Superior temporal gyrus (tissue), 1 donor: ENCODE measurements at regions not wholly inside any gene's neighbourhood (a gene's known extent, or its start where the extent isn't known, plus 50 kb on each side); places are given as distances from the start of the nearest gene placed in this dataset.
"Not testable (repeated sequence)": the region's sequence is repeated elsewhere in the genome, so short reads cannot be mapped to it uniquely, and the experiment has no call there.

Experiments used
- DNase-seq: peaks from one replicate; pipeline ENCODE4 v3.0.0-alpha.2; 2016; ENCODE audit errors: extremely low spot score

DNA sequence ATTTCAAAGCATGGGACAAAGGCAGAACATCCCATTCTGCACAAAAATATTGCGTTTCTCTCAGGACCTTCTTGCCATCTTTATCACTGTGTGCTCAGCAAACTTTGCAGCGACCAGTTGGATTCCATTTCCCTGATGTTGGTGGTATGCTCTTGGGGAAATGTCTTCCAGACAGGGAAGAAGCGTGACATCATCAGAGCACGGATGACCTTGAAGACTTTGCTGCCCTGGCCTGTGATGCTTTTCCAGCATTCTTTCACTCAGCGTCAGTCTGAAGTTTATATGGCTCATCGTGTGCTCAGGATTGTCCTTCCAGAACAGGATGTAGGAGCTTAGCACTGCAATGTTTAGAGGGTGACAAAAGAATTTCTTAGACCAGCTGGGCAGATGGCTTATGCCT, 131.4 kb upstream of the F3 start:
- no peak for DNase-seq

DNA sequence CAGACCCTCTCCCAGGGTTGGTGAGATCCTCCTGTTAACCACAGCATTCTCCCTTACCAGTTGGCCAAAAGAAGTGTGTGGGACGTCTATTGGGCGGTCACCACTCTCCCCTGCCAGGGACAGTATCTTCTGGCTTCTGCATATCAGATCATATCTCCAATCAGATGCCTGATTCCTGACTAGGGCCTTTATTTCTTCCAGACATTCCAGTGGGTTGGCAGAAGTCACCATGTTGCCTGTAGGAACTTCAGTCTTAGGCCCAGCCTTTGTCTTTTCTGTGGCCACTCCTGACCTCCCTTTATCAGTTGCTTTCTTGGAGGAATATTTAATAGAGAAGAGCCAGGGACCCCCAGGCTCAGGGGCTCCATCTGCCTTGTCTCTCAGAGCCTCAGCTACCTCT, 130.4 kb upstream of the F3 start:
- no peak for DNase-seq

DNA sequence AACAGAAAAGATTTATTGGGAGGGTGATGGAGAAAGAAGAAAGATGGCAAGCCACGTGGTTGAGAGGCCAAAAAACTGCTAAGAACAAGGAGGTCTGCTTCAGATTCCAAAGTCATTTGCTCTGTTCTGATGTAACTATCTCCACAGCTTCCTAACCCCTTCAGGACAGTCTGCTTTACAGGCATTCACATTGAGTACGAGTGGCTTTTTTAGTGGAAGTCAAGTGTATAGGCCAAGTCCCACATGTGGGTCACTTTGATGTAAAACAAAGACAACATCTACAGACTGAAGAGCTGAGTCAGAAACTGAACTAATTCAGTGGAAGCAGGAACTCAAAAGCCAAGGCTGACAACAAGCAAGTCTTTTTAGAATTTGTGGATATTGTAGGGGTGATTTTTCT, 128.7 kb upstream of the F3 start:
- no peak for DNase-seq

DNA sequence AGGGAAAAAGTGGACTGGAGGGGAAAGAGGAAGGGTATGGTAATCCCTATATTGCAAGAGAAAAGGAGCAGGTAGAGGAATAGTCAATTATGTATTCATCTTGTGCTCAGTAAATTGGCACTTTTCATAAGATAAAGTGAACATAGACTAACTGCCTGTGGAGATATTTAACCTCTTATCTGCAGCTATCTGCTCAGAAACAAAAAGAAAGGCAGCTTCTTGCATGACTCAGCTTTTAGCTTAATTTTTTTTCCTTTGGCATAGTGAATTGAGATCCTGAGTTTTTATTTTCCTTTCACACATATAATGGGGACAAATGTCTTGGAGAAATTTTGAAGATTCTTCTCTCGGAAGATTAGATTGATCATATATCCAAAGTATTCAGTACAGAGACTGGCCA, 127.6 kb upstream of the F3 start:
- DNase-seq: no peak

DNA sequence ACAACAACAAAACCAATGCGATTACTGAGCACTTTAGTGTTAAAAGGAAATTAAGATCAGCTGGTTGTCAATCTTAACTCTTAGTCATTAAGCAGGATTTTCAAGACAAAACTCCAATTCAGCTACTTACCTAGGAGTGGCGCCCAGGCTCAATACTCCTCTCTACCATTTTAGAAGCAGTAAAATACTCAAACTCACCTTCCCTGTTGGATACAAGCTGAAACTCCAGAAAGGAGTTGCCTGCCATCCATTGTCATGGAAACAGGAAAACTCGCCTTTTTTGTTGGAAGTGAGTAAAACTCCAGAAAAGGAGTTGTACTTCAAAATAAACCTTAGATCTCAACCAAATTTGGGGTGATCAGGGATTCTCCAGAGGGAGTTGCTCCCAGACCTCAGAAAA, 127.0 kb upstream of the F3 start:
- no peak for DNase-seq

DNA sequence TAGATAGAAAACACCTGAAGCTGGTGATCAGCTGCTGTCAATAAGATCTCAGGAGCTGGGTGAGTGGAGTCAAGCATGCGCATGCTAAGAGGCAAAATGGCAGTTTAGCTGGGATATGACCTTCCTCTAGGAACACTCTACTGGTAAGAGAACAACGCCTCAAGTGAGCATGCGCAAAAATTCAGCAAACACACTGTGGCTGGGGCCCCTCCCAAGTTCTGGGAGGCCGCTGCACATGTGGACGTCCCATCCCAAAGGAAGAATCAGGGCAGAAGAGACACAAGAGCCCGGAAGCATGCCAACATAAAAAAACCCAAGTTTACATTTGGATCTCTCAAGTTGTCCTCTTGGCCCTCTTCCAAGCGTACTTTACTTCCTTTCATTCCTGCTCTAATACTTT, 126.3 kb upstream of the F3 start:
- no peak for DNase-seq

DNA sequence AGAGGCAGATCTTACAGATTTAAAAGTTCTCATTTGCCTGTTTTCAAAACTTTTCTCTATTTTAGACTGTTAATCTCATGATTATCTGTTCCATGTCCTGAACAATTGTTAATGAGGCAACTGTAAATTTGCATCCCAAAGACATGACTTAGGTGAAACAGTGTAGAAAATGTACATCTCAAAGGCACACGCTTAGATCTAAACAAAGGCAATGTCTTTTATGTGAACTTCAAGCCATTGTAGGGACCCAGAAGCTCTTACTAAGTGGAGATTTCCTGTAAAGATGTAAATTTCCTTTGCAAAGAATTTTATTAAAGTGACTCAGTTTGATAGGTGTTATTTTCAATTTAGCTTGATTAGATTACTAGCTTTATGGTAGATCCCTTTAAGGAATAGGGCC, 125.2 kb upstream of the F3 start:
- no peak for DNase-seq

DNA sequence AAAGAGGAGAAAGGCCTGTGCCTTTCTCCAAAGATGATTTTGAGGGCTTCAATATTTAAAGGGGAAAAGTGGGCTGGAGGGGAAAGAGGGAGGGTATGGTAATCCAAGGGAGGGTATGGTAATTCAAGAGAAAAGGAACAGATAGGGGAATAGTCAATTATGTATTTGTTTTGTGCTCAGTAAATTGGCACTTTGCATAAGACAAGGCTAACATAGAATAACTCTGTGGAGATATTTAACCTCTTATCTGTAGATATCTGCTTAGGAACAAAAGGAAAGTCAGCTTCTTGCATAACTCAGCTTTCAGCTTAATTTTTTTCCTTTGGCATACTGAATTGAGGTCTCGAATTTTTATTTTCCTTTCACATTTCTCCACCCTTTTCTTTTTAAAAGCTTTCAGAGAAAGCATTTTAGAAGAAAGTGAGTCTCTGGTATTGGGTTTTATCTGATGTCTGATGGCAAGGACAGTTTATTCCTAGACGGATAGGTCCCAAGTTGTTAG, 119.9 kb upstream of the F3 start:
- no peak for DNase-seq

DNA sequence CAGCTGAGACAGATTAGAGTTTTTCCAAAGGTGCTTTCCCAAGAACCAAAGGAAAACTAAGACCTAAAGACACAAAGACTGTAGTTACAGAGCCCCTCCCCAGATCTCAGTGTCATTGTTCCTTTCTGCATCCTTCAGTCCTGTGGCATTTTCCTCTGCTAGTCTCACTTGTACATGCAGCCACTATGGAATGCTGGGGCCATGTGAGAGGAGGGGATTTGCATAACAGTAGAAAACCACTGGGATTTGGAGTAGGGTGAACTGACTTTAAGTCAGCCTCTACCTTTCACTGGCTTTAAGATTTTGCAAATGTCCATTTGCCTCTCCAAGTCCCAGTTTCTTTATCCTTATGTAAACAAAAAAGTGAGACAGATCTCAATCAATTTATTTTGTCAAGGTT, 119.4 kb upstream of the F3 start:
- DNase-seq: no peak

DNA sequence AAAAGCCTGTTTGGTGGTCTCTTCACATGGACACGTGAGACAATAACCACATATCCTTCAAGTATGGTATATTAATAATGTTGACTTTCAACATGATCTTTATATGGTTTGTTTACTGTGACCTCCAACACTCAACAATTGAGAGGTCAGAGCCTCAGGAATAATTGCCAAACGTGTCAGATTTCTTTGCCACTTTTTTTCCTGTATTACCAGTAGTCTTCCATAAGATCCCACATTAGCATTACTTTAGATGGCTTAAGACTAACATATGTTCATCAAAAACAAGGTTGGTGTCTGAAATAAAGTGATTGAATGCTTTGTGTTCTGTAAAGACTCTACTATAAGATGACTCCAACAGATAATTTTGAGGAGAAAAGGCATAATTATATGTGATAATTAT, 118.7 kb upstream of the F3 start:
- no peak for DNase-seq

DNA sequence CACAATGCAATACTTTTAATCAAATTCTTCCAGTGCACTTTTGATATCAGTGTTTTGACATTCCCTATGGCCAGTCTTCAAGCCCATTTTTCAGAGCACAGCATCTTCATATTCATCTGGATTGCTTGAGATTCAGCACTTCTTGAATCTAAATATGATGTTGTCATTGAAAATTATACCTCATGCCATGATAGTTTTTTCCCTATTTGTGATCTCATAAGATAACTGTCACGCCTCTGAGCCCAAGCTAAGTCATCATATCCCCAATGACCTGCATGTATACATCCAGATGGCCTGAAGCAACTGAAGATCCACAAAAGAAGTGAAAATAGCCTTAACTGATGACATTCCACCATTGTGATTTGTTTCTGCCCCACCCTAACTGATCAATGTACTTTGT, 117.6 kb upstream of the F3 start:
- not testable (repeated sequence) for DNase-seq

DNA sequence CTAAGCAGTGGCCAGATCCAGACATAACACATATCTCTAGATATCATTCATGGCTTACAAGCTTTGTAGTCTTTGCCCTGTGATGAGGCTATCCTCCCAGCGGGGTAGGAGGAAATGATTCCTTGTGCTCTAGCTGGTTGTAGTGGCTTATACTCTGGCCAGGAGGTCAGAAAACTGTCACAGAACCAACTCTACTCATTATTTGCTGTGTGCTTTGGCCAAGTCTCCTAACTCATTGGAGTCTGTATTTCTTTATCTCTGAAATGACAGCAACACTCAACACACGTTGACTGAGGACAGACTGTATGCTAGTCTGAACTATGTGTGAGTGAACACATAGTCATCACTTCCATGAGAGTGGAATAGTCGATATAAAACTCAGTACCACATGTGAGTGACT, 116.7 kb upstream of the F3 start:
- DNase-seq: no peak

DNA sequence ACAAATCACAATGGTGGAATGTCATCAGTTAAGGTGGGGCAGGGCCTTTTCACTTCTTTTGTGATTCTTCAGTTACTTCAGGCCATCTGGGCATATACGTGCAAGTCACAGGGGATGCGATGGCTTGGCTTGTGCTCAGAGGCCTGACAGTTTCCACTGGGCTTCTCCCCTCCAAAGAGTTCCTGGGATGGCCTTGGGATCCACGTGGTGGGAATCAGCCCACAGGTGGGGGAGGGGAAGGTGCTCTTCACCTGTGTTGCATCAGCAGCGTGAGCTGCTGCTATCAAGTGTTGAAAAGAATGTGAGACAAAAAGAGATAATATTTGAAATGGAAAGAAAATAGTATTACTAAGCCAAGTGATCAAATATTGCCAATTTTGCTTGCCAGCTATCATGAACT, 116.2 kb upstream of the F3 start:
- not testable (repeated sequence) for DNase-seq

DNA sequence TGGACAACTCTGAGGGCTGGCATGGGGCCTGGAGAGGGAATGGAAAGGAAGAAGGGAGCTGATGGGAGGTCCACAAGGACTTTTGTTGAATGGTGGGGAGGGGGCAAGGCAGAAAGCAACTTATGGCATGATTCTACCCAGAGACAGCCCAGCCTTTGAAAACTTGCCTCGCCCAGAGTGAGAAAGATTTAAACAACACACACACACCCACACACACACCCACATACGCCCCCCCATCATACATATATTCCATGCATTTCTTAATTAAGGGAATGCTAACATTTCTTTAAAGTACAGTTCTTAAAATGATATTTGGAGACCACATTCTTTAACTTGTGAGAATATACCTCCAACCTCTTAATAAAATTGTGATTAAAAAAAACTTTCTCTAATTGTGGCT, 115.4 kb upstream of the F3 start:
- DNase-seq: no peak

DNA sequence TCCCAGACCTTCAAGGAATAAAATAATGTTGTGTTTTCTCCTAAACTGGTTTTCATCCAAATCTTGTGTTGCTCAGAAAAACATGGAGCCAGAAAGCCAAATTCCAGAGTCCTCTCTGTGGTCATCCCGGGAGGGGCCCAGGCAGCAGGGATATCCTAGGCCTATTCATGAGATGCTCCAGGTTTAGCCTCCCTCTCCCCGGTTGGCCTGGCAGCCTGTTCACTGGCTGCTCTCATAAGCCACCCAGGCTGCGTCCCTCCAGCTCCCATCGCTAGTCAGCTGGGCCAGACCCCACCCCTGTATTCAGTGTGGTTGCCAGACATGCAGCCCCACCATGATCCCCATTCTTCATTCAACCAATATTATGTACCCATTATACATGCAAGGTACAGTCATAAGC, 113.4 kb upstream of the F3 start:
- no peak for DNase-seq

DNA sequence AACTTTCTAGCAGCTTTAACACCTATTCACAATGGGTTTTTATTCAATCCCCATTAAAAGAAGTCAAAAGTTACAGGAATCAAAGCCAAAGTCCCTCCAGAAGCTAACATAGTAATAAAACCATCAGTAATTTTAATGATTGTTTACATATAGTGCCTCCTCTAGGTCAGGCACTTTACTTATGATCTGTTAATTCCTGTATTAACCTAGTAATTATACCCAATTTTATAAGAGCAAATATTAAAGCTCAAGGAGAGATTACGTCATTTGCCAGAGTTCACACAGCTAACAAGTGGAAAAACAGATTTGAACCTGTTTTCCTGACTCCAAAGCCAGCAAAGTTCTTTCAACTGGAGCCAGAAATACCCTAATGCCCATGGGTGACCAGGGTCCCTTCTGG, 112.9 kb upstream of the F3 start:
- DNase-seq: no peak

DNA sequence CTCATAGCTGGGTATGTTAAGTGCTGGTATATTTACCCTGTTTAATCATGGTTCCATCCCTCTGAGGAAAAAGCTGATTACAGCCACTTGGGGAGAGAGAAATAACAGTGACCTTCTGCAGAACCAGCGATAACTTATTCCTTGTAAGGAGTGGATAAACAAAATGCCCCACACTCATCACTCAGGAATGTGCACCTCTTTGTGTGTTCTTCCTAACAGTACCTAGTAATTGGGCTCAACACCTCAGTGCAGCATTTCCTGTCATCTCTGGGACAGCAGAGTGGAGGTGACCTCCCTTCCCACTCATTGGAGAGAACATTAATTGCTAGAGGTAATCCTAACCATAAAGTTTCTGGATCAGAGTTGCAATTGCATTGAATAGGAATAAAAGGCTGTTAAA, 112.5 kb upstream of the F3 start:
- DNase-seq: no peak

DNA sequence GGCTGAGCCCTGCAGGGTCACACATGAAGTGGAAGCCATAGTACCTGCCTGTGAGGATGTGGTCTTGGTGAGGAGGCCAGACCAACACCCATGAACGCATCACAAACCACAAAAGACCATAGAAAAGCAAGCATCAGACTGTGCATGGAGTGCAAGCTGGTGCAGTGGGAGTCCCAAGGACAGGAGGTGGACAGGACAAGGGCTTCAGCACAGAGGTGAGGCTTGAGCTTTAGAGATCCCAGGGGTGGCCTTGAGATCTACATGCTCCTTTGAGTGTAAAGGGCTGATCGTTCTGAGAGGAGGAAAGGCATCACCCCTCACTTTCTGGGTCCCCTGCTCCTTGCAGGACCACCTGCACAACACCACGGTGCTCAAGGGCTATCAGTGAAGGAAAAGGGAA, 111.9 kb upstream of the F3 start:
- DNase-seq: no peak

DNA sequence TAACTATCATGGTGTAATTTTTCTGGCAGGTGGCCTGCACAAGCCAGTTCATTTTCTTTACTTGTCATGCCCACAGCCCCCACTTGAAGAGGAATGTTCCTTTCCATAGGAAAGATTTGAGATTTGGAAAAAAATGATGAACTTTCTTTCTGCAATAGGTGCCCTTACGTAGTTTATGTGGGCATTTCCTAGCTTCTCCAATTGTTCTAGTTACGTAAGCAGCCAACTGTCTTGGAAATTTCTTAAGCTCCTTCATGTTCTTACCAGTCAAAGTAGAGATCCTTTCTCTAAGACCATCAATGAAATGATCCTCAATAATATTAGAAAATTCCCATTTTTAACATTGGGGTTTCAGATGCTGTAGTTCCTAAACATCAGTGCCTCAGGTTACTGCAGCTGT, 109.5 kb upstream of the F3 start:
- DNase-seq: no peak

DNA sequence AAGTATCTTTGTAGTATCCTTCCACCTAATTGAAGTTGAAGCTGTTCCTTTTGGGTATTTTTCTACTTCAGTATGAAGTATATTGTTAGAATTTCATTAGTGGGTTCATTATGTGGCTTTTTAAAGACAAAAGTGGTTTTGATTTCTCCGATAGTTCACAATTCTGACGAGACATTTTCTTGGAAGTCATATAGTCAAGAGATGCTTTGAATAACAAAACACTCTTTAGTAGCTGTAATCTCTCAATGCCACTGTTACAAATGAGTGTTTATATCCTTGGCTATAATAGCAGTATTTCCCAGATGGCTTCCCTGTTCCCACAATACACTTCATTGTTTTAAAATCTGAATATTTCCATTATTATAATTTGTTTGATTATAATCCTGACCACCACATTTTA, 108.7 kb upstream of the F3 start:
- DNase-seq: no peak

DNA sequence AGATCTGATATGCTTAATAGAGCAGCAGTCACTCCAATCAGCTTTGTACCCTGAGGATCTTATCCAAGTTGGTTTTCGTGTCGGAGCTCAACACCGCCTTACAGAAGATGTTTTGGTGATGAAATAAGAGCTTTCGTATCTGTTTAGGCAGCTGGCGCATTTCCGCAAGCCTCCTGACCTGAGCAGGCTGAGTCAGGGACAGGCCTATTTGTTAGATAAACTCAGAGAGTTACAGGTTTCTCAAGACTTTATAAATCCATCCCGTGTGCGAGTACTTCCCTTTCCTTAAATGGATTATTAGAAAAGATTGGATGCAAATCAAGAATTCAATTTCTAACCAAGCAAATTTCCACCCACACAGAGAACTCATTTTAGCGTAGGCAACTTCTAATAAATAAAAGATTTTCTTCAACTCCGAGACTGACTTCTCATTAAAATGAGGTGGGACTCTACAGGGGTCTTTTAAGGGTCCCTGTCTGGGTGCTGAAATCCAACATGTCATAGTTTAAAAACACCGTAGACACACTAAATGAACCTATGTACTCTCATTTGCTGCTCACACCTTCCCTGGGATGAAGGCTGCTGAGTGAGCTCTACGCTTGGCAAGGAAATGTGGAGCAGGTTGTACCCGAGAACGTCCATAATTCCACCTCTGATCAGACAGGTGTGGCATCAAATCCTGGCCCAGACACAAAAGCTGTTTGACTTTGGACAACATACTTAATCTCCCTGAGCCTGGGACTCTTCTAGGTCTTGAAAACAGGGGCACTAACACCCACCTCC, 106.9 kb upstream of the F3 start:
- no peak for DNase-seq

DNA sequence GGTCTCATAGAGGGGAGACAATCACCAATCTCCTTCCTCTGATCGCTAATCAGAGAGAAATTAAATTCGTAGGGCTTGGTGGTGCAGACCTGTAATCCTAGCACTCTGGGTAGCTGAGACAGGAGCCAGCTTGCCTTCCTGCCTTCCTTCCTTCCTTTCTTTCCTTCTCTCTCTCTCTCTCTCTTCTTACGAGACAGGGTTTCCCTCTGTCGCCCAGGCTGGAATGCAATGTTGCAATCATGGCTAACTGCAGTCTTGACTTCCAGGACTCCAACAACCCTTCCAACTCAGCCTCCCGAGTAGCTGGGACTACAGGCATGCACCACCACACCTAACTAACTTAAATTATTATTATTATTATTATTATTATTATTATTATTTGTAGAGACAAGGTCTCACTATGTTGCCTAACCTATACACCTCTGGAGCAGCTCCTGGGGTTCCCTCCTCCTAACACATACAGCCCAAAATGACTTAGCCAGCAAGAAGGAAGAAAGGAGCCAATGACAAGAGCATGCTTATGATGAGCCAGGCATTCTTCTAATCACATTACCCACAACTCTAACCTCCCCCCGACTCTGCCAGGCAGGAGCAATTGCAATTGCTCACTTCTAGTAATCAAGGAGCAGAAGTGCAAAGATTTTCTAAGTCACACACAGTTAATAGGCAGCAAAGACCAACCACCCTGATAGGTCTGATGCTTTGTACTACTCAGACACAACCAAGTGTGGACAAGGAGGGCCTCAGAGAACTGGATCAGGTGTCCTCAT, 105.4 kb upstream of the F3 start:
- no peak for DNase-seq

DNA sequence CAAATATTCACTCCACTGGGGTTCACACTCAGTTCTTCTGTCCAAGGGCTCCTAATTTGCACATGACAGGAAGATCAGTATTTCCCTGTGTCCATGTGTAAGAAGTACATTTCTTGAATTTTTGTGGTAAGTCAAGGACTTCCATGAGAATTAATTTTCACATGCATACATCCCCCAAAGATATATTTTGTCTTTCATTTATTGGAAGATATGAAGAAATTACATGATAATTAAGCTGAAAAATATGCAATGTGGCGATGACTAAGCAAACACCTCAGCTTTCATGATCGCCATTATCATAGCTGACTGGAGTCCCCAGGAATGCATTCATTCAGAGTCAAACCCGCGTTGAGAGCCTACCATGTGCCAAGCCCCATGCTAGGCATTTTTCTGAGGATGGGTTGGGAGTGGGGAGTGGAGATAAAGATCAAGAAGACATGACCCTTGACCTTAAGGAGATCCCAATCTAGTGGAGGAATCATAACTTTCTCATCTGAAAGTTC, 104.6 kb upstream of the F3 start:
- no peak for DNase-seq
